ENCODE measurements at regions not wholly inside any gene's neighbourhood (a gene's known extent, or its start where the extent isn't known, plus 50 kb on each side); places are given as distances from the start of the nearest gene placed in this dataset.

DNA sequence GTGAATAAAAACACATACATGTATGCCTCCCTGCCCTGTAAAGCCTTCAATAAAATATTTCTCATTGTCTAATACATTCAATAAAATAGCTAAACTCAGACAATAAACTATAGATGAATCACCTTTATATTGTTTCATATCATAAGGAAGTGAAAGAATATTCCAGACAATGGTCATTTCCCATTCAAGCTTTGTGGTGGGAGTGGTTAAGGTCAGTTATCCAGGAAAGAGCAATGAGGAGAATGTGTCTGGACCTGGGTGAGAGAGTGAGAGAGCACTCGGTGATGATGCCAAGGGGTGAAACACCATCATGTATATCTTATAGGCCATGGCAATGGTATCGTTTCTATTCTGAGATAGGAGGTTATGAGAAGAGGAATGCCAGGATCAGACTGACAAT lies 197.8 kb downstream of the PDHA2 start:
- DNase-seq (ENCODE audit: low spot score), result no peak
- ChIA-PET CTCF (no interaction called here), POLR2A (ENCODE audit: low non-redundant PET) (no interaction called here)
- intact Hi-C loops (cut with micrococcal nuclease; ENCODE audit: unreplicated experiment), result no loop called here
- TF ChIP-seq EZH2 (IDR thresholded peaks at IDR 0.05; ENCODE audit: borderline replicate concordance, low read depth, low read length, poor library complexity, severe bottlenecking), result no peak
- TF ChIP-seq, protein P1, sequence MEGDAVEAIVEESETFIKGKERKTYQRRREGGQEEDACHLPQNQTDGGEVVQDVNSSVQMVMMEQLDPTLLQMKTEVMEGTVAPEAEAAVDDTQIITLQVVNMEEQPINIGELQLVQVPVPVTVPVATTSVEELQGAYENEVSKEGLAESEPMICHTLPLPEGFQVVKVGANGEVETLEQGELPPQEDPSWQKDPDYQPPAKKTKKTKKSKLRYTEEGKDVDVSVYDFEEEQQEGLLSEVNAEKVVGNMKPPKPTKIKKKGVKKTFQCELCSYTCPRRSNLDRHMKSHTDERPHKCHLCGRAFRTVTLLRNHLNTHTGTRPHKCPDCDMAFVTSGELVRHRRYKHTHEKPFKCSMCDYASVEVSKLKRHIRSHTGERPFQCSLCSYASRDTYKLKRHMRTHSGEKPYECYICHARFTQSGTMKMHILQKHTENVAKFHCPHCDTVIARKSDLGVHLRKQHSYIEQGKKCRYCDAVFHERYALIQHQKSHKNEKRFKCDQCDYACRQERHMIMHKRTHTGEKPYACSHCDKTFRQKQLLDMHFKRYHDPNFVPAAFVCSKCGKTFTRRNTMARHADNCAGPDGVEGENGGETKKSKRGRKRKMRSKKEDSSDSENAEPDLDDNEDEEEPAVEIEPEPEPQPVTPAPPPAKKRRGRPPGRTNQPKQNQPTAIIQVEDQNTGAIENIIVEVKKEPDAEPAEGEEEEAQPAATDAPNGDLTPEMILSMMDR (conservative IDR thresholded peaks at IDR 0.05; ENCODE audit: low read depth, low read length), result no peak
- no peaks in the 10 kb centered on the region for H3K9me3 ChIP-seq (ENCODE audit: low read depth, low read length, poor library complexity, severe bottlenecking)
- no TSS peak for BruUV-seq (replicated peaks)
- no peak overlapping the region for H3K27ac ChIP-seq (ENCODE audit: low read depth, low read length, poor library complexity, severe bottlenecking)
- H3K4me1 ChIP-seq (ENCODE audit: insufficient read depth, low read length, poor library complexity, severe bottlenecking), result no peaks in the 10 kb centered on the region
- no peak overlapping the region for H3K4me3 ChIP-seq (ENCODE audit: low read depth, low read length, poor library complexity, severe bottlenecking)
- no peaks in the 10 kb centered on the region for H3K36me3 ChIP-seq (ENCODE audit: insufficient read depth, low read length, poor library complexity, severe bottlenecking)
- no peaks in the 10 kb centered on the region for H3K27me3 ChIP-seq (replicated peaks; ENCODE audit: insufficient read depth, low read depth, low read length, poor library complexity)

DNA sequence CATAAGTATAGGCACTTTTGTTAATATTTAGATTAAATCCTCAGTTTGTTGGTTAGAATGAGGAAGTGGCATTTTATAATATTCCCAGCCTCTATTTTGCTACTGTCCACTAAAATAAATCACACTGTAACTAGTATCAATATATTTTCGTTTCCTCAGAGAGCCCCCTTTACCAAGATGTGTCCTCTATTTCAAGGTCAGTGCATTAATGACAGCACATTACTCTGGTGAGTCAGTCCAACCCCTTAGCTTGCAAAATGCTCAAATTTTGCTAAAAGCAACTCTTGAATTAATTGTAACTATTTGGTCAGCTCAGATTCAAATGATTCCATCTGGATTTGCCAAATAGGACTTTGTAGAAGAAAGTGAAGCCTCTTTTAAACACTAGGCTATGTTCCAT lies 199.3 kb downstream of the PDHA2 start:
- Histone ChIP-seq H3K9me3 (ENCODE audit: low read depth, low read length, poor library complexity, severe bottlenecking) (no peaks in the 10 kb centered on the region), H3K36me3 (ENCODE audit: insufficient read depth, low read length, poor library complexity, severe bottlenecking) (no peaks in the 10 kb centered on the region), H3K27ac (ENCODE audit: low read depth, low read length, poor library complexity, severe bottlenecking) (no peak overlapping the region), H3K27me3 (replicated peaks; ENCODE audit: insufficient read depth, low read depth, low read length, poor library complexity) (no peaks in the 10 kb centered on the region), H3K4me1 (ENCODE audit: insufficient read depth, low read length, poor library complexity, severe bottlenecking) (no peaks in the 10 kb centered on the region), H3K4me3 (ENCODE audit: low read depth, low read length, poor library complexity, severe bottlenecking) (no peak overlapping the region)
- POLR2A ChIA-PET (ENCODE audit: low non-redundant PET), result no interaction called here
- CTCF ChIA-PET, result no interaction called here
- DNase-seq (ENCODE audit: low spot score), result no peak
- intact Hi-C loops (cut with micrococcal nuclease; ENCODE audit: unreplicated experiment), result no loop called here
- no TSS peak for BruUV-seq (replicated peaks)
- TF ChIP-seq EZH2 (IDR thresholded peaks at IDR 0.05; ENCODE audit: borderline replicate concordance, low read depth, low read length, poor library complexity, severe bottlenecking), result no peak
- TF ChIP-seq, protein P1 (conservative IDR thresholded peaks at IDR 0.05; ENCODE audit: low read depth, low read length), result no peak

DNA sequence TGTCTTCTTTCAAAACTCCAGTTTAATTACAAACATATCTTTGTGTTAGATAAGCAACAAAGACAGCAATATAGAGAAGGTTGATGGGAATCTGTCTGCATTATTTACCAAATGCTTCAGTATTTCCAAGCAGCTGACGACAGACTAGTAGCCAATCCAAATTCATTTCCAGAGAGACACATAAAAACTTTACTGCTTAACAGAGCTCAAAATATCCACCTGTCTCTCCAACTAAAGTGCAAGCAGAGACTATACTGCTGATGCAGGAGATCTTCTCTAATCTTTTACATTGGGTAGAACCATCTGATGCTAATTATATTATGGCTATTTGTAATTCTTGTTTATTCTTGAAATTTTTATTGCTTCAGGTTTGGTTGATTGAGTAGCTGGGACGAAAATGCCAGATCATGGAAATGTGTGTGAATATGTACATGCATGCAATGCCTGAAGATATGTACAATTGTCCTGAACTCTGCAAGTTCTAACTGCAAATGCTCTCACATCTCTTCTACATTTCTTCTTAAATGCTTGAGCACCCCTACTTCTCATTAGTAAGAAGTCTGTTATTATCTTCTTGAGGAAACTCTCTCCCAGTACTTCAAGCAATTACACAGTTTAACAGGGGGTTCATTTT lies 200.0 kb downstream of the PDHA2 start:
- intact Hi-C loops (cut with micrococcal nuclease; ENCODE audit: unreplicated experiment), result loop anchor here (10.0 kb wide), 1 partner anchor 875 kb away; no protein-coding TSS in a partner anchor
- no peaks in the 10 kb centered on the region for H3K9me3 ChIP-seq (ENCODE audit: low read depth, low read length, poor library complexity, severe bottlenecking)
- H3K4me3 ChIP-seq (ENCODE audit: low read depth, low read length, poor library complexity, severe bottlenecking), result no peak overlapping the region
- H3K27me3 ChIP-seq (replicated peaks; ENCODE audit: insufficient read depth, low read depth, low read length, poor library complexity), result no peaks in the 10 kb centered on the region
- TF ChIP-seq EZH2 (IDR thresholded peaks at IDR 0.05; ENCODE audit: borderline replicate concordance, low read depth, low read length, poor library complexity, severe bottlenecking), result no peak
- TF ChIP-seq, protein P1 (conservative IDR thresholded peaks at IDR 0.05; ENCODE audit: low read depth, low read length), result no peak
- no peak overlapping the region for H3K27ac ChIP-seq (ENCODE audit: low read depth, low read length, poor library complexity, severe bottlenecking)
- POLR2A ChIA-PET (ENCODE audit: low non-redundant PET), result no interaction called here
- CTCF ChIA-PET, result no interaction called here
- H3K4me1 ChIP-seq (ENCODE audit: insufficient read depth, low read length, poor library complexity, severe bottlenecking), result no peaks in the 10 kb centered on the region
- no peak for DNase-seq (ENCODE audit: low spot score)
- BruUV-seq (replicated peaks), result no TSS peak
- H3K36me3 ChIP-seq (ENCODE audit: insufficient read depth, low read length, poor library complexity, severe bottlenecking), result no peaks in the 10 kb centered on the region

All from A673 (cell line).